GM11168 (cell line): ENCODE measurements at regions not wholly inside any gene's neighbourhood (a gene's known extent, or its start where the extent isn't known, plus 50 kb on each side); places are given as distances from the start of the nearest gene placed in this dataset.
"Not testable (repeated sequence)": the region's sequence is repeated elsewhere in the genome, so short reads cannot be mapped to it uniquely, and the experiment has no call there.

Experiments used
- in situ Hi-C: fragments of 300-500 bp; cut with MboI; formaldehyde crosslinking; loops from one replicate; pipeline ENCODE4 v1.12.0; 2022; ENCODE audit warnings: low sequenced_read_pairs; ENCODE audit not compliant: unreplicated experiment

DNA sequence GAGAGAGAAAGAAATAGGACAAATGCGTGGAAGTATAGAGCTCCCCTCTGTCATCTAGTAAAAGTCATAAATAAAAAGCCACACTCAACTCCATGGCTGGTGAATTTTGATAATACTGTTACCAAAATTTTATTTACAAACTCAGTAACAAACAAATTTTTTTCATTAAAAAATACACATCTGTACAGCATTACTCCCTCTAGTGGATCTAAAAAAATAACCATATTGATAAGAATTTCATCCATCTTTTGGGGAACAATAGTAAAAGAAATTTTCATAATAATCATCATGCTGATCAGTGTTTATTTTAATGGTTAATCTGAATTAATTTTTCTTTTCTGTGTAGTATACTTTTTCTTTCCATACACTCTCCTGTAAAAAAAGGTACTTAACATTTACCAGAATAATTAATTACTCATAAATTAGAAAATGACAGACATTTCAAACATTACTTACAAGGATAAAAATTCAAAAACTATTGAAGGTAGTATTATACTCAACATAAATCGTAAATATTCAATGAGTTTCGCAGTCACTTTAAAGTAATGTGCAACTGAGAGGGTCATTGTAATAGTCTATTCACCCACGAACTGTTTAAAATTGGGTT is 173.5 kb upstream of the LSM14A start:
- in situ Hi-C loops: no loop called here

DNA sequence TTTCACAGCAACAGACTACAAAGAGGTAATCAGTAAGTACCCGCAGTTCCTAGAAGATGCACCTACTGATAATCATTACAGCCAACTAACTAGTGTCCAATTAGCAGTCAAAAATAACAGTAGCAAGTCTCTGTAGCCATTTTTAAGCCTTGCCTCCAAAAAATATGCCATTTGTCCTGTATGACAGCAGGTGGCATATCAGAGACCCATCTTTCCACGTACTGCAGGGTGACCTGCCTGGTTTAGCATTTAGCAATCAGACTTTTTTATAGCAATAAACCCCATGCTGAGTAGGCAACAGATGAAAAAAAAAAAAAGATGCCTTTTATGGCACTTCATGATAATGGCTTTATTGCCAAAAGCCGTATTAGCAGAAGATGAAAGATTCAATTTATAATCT is 155.3 kb upstream of the LSM14A start:
- in situ Hi-C loops: no loop called here

DNA sequence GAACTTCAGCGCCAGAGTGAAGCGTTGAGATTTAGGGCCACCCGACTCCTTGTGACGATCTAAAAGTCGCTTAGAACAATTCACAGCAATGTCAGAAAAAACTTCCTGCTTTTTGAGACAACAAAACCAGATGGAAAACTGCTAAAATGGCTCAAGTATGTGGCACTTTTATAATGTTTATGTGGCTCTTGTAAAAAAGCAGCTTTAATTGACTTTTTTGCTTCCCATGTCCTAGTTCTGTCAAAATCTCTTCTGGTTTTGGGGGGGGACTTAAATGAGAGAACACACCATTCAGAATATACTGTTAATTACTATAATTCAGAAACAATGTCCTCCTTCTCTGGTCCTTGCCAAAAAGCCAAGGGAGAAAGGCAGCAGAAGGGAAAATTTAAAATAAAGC is 154.7 kb upstream of the LSM14A start:
- in situ Hi-C loops: no loop called here

DNA sequence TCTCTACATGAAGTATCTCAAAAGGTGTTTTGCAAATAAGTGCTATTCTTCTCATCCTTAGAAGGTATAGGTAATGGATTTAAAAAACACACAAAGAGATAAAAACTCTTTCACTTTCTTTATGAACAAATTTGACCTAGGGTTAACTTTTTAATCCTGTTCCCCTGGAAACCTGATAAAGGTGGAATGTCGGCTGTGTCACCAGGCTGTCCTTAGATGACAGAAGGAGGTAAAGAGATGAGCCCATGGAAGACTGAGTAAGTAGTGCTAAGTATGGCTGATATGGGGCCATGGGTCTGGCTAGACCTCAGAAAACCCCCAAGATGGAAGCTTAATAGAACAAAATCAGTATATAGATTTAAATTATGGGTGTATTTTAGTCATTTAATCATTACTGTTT is 153.8 kb upstream of the LSM14A start:
- in situ Hi-C loops: no loop called here

DNA sequence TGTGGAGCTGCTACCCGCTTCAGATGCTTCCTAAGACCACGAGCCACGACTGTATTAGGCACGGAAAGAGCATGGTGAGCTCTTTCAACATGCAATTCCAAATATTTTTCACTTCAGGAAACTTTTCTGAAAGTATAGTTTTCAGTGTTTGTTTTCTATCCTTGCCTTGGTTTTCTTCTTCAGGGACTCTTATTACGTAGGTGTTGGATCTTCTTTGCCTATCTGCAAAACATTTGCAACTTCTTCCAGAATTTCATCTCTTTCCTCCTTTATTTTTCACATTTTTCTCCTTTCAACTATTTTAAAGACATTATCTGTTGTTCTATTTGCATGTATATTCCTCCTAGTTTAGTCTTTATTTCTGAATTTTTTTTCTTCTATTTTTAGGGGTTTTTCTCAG is 148.9 kb upstream of the LSM14A start:
- in situ Hi-C loops: no loop called here

DNA sequence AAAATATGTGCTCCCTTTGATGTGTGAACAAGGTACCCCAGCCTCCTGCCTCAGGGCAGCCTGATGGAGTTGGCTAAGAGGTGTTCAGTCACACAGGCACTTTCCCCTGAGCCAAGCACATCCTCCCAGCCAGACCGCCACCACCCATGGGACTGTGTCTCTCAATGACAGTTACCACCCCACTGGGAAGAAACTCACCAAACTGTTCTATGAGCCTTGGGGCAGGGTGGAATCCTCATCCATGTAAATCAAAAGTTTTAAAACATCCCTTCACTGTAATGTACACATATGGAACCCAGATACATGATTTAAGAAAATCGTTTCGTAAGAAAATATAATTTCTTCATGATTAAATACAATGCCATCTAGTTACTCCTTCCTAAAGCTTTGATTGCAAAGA is 138.4 kb upstream of the LSM14A start:
- in situ Hi-C loops: no loop called here

DNA sequence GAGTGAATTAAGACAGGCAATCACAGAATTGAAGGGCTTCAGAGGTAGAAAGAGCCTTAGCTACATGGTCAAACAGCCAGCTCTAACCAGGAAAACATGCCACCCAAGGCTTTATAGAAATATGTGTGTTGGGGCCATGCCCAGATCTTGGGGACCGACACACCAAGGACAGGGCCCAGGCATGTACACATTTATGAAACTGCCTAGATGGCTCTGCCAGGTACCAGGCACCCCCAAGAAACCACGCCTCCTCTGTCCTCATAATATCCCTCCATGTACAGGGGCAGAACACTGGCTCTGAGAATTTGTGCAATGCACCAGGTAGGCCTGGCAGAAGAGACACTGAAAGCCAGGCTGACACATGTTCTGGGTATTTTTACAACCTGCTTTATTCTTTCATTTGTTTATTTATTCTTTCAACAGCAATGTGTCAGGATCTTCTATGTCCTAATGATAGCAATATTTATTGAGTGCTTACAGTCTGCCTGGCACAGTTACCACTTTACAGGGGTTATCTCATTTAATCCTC is 137.9 kb upstream of the LSM14A start:
- in situ Hi-C loops: no loop called here

DNA sequence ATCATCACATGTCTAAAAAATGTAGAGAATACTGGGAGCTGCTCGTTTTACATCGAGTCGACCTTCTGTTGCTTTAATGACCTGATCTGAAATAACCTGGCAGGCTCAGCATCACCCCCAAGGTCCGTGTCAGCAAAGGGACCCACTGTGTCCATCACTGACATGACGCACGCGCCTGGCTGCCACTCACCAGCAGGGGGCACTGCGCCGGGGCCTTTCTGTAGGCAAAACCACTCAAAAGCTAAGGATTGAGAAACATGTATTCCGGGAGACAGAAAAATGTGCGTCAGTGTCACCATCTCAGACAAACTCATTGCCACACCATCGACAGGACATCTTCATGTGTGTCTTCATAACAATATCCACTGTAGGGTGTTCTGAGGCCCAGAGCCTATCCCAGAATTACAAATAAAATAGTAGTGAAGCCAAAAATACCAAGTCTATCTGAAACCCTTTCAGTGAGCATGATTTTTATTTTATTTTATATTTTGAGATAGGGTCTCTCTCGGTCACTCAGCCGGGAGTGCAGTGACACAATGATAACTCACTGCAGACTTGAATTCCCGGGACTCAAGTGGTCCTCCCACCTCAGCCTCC is 130.3 kb upstream of the LSM14A start:
- in situ Hi-C loops: no loop called here

DNA sequence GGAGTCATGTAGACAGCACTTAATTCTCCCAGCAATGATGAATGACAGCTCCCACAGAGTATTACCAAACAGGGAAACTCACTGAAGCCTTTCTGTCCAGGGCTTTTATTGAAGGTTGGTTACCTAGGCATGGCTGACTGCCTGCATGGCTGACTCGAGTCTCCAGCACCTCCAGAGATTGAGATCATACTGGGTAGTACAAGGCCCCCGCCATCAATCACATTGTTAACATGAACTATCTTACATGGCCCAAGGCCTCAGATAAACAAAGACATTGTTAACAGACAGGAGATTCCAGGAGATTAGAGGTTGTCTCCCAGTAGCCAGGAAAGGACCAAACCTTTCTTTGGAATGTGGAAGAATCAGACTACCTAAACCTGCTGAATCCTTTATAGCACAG is 128.3 kb upstream of the LSM14A start:
- in situ Hi-C loops: no loop called here

DNA sequence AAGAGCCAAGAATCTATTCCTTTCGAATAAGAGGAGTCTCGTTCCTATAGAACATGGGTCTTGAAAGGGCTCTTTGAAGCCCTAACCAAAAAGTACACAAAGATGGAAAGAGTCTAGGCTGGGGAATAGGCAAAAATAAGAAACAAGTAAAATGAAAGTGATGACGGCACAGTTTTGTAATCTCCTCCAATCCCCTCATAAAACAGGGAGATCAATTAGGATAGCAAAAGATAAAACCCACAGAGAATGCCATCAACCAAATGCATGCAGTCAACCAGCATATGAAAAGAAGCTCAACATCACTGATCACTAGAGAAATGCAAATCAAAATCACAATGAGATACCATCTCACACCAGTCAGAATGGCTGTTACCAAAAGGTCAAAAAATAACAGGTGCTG is 122.4 kb upstream of the LSM14A start:
- in situ Hi-C loops: no loop called here

DNA sequence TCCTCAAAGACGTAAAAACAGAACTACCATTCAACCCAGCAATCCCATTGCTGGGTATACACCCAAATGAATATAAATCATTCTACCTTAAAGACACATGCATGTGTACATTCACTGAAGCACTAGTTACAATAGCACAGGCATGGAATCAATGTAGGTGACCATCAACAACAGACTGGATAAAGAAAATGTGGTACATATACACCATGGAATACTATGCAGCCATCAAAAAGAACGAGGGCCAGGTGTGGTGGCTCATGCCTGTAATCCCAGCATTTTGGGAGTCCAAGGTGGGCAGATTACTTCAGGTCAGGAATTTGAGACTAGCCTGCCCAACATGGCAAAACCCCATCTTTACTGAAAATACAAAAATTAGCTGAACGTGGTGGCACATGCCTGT is 121.9 kb upstream of the LSM14A start:
- in situ Hi-C loops: not testable (repeated sequence)

DNA sequence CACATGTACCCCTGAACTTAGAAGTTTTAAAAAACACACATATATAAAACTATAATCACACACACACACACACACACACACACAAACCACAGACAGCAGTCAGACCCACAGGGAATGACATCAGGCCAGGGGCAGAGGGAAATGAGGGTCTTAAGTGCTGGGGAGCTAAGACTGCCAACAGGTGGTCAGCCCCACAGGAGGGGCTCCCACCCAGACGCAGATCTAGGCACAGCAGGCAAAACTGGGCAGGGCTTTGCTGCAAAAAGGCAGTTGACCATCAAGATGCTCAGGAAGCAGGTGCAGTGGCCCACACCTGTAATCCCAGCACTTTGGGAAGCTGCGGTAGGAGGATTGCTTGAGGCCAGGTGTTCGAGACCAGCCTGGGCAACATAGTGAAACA is 121.0 kb upstream of the LSM14A start:
- in situ Hi-C loops: no loop called here

DNA sequence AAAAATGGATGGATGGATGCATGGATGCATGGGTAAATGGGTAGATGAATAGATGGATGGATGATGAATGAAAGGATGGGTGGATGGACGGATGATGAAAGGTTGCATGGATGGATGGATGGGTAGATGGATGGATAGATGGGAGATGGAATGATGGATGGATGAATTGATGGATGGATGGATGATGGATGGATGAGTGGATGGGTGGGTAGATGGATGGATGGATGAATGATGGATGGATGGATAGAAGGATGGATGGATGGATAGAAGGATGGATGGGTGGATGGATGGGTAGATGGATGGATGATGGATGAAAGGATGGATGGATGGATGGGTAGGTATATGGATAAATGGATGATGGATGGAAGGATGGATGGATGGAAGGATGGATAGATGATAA is 115.1 kb upstream of the LSM14A start:
- in situ Hi-C loops: no loop called here

DNA sequence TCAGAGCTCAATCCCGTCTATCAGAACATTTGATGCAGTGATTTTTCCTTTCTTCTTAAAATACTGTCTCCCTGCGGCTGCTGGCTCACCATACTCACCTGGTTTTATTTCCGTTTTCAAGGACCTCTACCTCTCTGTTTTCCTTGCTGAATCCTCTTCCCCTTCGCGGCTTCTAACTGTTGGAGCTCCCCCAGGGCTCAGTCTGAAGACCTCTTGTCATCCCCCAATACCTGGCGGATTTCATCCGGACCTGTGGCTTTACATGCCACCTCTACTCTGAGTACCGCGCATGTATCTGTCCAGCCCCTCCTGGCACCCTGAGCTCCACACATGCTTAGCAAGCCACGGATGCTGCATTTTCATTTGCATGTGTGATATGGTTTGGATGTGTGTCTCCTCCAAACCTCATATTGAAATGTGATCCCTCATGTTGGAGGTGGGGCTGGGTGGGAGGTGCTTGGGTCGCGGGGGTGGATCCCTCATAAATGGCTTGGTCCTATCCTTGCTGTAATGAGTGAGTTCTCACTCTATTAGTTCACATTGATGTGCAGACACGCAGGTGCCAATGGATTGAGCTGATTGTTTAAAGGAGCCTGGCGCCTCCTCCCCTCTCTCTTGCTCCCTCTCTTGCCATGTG is 106.2 kb upstream of the LSM14A start:
- in situ Hi-C loops: no loop called here

DNA sequence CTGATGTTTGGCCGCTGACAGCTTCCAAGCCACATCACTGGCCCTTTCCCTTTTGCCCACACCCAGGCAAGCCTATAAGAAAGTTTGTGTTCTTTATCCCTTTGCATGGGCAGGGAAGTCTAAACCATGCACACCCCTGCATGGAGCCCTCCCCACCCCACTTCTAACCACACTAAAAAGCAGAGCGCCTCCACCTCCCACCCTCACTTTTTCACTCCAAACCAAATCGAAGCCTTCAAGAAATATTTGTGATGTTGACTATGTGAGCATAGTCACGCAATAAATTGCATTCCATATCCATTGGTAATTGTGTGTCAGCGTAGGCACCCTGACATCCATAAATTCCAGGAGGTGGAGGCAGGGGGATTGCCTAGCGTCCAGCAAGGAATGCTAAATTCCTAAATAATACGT is 104.4 kb upstream of the LSM14A start:
- in situ Hi-C loops: no loop called here

DNA sequence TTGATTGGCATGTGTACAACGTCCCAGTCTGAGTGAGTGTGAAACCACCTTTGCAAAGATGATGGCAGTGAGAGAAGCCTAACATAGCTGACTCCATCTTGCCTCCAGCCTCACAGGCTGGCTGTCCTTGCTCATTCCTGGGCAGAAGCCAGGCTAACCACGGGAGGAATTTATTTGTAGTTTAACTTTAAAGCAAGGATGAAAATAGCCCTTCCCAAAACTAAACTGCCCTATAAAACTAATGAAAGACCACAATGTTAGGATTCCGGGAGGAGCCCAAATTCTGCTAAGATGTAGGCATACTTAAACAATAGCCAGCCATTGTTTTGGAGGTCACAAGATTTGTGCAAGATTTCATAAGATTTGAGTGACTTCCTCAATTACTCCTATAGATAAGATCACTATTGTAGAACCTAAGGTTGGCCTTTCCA is 96.6 kb upstream of the LSM14A start:
- in situ Hi-C loops: loop anchor here (25.0 kb wide), 1 partner anchor 288 kb away; the partner anchor contains the start of gene KCTD15

DNA sequence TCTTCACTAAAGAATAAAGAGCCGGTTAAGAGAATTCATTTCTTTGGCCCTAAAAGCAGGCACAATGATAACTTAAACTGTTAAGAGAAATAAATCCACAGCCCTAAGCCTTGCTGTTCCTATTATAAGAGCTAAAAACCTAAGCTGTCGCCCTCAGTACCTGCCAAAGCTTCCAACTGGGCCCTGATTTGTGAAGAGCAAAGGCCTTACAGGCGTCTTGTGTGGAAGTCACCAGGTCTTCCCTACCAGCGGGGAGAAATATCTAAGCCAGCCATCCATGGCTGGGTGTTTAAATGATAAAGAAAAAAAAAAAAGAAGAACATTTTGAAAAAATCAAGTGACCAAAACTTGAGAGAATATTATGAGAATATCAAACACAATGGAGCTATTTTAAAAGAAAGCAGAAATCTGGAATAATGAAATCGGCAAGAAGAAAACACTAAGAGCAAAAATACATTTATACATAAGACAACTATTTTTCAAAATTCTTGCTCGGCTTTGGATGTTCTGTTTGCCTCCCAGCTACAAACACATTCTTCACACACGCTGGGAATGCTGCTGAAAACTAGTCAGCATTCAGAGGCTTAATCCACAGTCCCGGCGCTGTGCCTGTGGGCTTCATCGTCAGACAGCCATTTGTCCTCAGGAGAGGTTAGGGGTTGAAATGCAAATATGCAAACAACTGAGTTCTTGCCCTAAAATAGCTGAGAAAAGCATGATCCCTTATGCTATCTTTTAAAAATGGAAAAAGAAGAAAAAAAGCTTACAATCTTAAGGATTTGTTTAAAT is 89.8 kb upstream of the LSM14A start:
- in situ Hi-C loops: loop anchor here (25.0 kb wide), 1 partner anchor 295 kb away; the partner anchor contains the start of gene KCTD15

DNA sequence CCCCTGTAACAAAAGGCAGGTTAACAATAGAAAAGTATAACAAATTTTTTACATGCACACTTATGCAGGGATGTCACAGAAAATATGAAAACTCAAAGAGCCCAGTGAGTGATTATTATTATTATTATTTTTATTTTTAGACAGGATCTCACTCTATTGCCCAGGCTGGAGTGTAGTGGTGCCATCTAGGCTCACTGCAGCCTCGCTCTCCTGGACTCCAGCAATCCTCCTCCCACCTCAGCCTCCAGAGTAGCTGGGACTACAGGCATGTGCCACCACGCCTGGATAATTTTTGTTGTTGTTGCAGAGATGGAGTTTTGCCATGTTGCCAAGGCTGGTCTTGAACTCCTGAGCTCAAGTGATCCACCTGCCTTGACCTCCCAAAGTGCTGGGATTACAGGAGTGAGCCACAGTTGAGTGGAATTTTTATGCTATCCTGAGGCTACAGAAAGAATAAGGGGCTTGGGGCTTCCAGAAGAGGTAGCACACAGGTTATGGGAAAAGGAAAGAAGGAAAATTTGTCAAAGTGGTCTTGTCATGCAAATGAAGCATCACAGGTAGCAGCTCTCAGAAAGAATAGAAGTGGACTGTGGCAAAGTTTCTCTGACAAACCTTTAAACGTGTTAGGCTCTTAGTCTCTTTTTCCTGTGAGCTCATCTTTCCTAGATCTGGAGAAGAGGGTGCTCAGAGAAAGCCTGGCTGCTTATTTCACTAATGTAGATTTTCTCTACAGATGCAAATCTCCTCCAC is 87.7 kb upstream of the LSM14A start:
- in situ Hi-C loops: loop anchor here (25.0 kb wide), 1 partner anchor 297 kb away; the partner anchor contains the start of gene KCTD15

DNA sequence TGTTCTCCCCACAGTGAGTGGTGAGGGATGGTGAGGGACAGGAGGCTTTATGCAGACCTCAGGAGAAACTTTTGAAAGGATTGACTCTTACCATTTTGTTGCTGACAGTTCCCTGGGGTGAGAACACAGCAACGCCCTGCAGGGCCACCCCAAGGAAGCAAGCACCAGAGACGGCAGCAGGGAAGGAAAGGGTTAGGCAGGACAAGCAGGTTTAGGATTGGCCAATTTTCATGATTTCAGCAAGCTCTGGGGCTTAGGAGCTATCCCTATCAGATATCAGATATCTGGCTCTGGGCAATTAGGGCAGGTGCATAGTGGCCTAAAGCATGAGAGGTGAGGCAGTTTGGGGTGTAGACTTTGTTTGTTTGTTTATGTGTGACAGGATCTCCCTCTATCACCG is 87.0 kb upstream of the LSM14A start:
- in situ Hi-C loops: loop anchor here (25.0 kb wide), 1 partner anchor 298 kb away; the partner anchor contains the start of gene KCTD15

DNA sequence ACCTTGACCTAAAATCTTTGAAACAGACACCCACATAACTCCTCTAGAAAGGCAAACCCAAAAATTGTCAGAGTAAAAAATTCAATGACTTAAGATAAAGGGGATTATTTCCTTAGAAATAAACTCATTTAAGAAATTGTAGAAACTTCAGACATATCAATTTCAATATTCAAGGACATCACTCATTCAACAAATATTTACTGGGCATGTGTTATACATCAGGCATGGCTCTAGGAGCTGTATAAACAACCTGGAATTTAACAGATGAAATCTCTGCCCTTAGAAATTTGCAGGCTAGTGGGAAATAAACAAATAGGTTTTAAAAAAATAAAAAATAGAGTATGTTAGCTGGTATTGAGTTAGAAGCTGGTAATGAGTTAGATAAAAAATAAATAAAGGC is 84.0 kb upstream of the LSM14A start:
- in situ Hi-C loops: loop anchor here (25.0 kb wide), 1 partner anchor 301 kb away; the partner anchor contains the start of gene KCTD15
